WERI-Rb-1 (cell line): ENCODE measurements at regions not wholly inside any gene's neighbourhood (a gene's known extent, or its start where the extent isn't known, plus 50 kb on each side); places are given as distances from the start of the nearest gene placed in this dataset.

Source experiments
- DNase-seq: peaks from one replicate; pipeline ENCODE4 v3.0.0-alpha.2; 2020
- H3K27ac ChIP-seq: fragments of 250-450 bp; sonication (Bioruptor Pico); 2 replicates; pipeline ENCODE4 v1.5.1; 2020; ENCODE audit warnings: mild to moderate bottlenecking, moderate library complexity
- H3K27me3 ChIP-seq: fragments of 250-450 bp; sonication (Bioruptor Pico); 2 replicates; pipeline ENCODE4 v1.5.1; 2021; ENCODE audit warnings: mild to moderate bottlenecking, low read depth, moderate library complexity; ENCODE audit not compliant: insufficient read depth, severe bottlenecking
- H3K36me3 ChIP-seq: fragments of 250-450 bp; sonication (Bioruptor Pico); 2 replicates; pipeline ENCODE4 v1.5.1; 2020; ENCODE audit warnings: mild to moderate bottlenecking, moderate library complexity
- H3K4me3 ChIP-seq: 2 replicates; pipeline ENCODE4 v1.5.1; 2011; ENCODE audit warnings: low read depth, mild to moderate bottlenecking, control low read depth, low read length
- H3K9me3 ChIP-seq: fragments of 250-450 bp; sonication (Bioruptor Pico); 2 replicates; pipeline ENCODE4 v1.5.1; 2021; ENCODE audit warnings: mild to moderate bottlenecking, moderate library complexity; ENCODE audit not compliant: severe bottlenecking
- CTCF ChIP-seq: IDR thresholded peaks from 2 replicates; pipeline ENCODE4 v1.5.1; 2011; ENCODE audit warnings: low read depth, mild to moderate bottlenecking, control low read depth, inconsistent platforms, low read length

- Histone ChIP-seq H3K4me3 (no peak overlapping the region), H3K27ac (no peak overlapping the region), H3K9me3 (peaks cover under 1% of the 10 kb centered on the region), H3K27me3 (no peaks in the 10 kb centered on the region), H3K36me3 (no peaks in the 10 kb centered on the region)
- no peak for TF ChIP-seq CTCF
- no peak for DNase-seq
Observed at GRCh38 chr1:234713859-234714258, 103.9 kb upstream of the IRF2BP2 start.

- H3K4me3 ChIP-seq, result no peak overlapping the region
- peak; percentile 35 for DNase-seq
- no peaks in the 10 kb centered on the region for H3K27me3 ChIP-seq
- no peak overlapping the region for H3K27ac ChIP-seq
- no peaks in the 10 kb centered on the region for H3K36me3 ChIP-seq
- peaks cover 4% of the 10 kb centered on the region for H3K9me3 ChIP-seq
- TF ChIP-seq CTCF, result no peak
Observed at GRCh38 chr1:234713440-234713839, 103.5 kb upstream of the IRF2BP2 start.

- H3K9me3 ChIP-seq, result peaks cover 8% of the 10 kb centered on the region
- H3K27ac ChIP-seq, result no peak overlapping the region
- no peaks in the 10 kb centered on the region for H3K27me3 ChIP-seq
- TF ChIP-seq CTCF, result no peak
- no peak overlapping the region for H3K4me3 ChIP-seq
- no peaks in the 10 kb centered on the region for H3K36me3 ChIP-seq
- peak; percentile 7 for DNase-seq
Observed at GRCh38 chr1:234712891-234713305, 102.9 kb upstream of the IRF2BP2 start.

GRCh38 chr1:234710936-234711724 lies 101.2 kb upstream of the IRF2BP2 start:
- TF ChIP-seq CTCF, result no peak
- Histone ChIP-seq H3K36me3 (no peaks in the 10 kb centered on the region), H3K4me3 (no peak overlapping the region), H3K27me3 (no peaks in the 10 kb centered on the region), H3K9me3 (peaks cover 8% of the 10 kb centered on the region), H3K27ac (no peak overlapping the region)
- peak; percentile 9 for DNase-seq

GRCh38 chr1:234710381-234710780 lies 100.4 kb upstream of the IRF2BP2 start:
- TF ChIP-seq CTCF, result no peak
- H3K9me3 ChIP-seq, result peaks cover 8% of the 10 kb centered on the region
- peak overlapping the region; percentile 84 for H3K27ac ChIP-seq
- H3K36me3 ChIP-seq, result no peaks in the 10 kb centered on the region
- H3K27me3 ChIP-seq, result no peaks in the 10 kb centered on the region
- H3K4me3 ChIP-seq, result no peak overlapping the region
- DNase-seq, result peak; percentile 57
